CD14-positive monocyte (primary cell): ENCODE measurements at regions not wholly inside any gene's neighbourhood (a gene's known extent, or its start where the extent isn't known, plus 50 kb on each side); places are given as distances from the start of the nearest gene placed in this dataset.
A peak's percentile ranks its signal among the peaks of the same experiment; 100 is the strongest.
"Not testable (repeated sequence)": the region's sequence is repeated elsewhere in the genome, so short reads cannot be mapped to it uniquely, and the experiment has no call there.

ENCODE experiments used
- DNase-seq, 3 donors: peaks; one replicate each; pipeline ENCODE4 v3.0.0-alpha.2; 2011 to 2022
- H2AFZ ChIP-seq: 2 replicates; pipeline ENCODE4 v1.6.0; 2012; ENCODE audit warnings: mild to moderate bottlenecking, low read depth, low read length, inconsistent platforms; ENCODE audit not compliant: insufficient read depth, poor library complexity, severe bottlenecking
- H3K27ac ChIP-seq, 2 donors: 1 replicate in 1 of 2; 2 replicates in 1 of 2; pipeline ENCODE4 v1.5.1; 2012 to 2013; ENCODE audit warnings: low read length in 2 of 2, control low read depth in 1 of 2, inconsistent platforms in 1 of 2, low read depth in 1 of 2, mild to moderate bottlenecking in 1 of 2
- H3K27me3 ChIP-seq, 2 donors: one replicate each; pipeline versions ENCODE4 v1.6.0 to v1.6.1; 2011 to 2013; ENCODE audit warnings: low read length in 2 of 2; ENCODE audit not compliant: control insufficient read depth in 2 of 2, insufficient read depth in 2 of 2
- H3K36me3 ChIP-seq, 2 donors: replicated peaks in 1 of 2; 1 replicate in 1 of 2; 2 replicates in 1 of 2; pipeline versions ENCODE4 v1.5.1 to v1.6.1; 2012 to 2013; ENCODE audit warnings: low read length in 2 of 2, control low read depth in 1 of 2, inconsistent platforms in 1 of 2, mild to moderate bottlenecking in 1 of 2; ENCODE audit not compliant: insufficient read depth in 2 of 2, control insufficient read depth in 1 of 2
- H3K4me1 ChIP-seq, 2 donors: 1 replicate in 1 of 2; 2 replicates in 1 of 2; pipeline versions ENCODE4 v1.5.1 to v1.6.1; 2012 to 2013; ENCODE audit warnings: low read length in 2 of 2, control low read depth in 1 of 2, inconsistent platforms in 1 of 2, mild to moderate bottlenecking in 1 of 2, moderate library complexity in 1 of 2; ENCODE audit not compliant: insufficient read depth in 2 of 2, control insufficient read depth in 1 of 2
- H3K4me2 ChIP-seq: replicated peaks from 2 replicates; pipeline ENCODE3; 2012; ENCODE audit warnings: low read length, moderate library complexity, mild to moderate bottlenecking; ENCODE audit not compliant: poor library complexity, severe bottlenecking; ENCODE audit errors: extremely low read depth
- H3K4me3 ChIP-seq, 3 experiments: fragments of 200-600 bp in 1 of 3; sonication (generic) in 1 of 3; replicated peaks in 1 of 3; 1 replicate in 2 of 3; 2 replicates in 1 of 3; pipeline ENCODE4 v1.5.1; 2011 to 2013; ENCODE audit warnings: low read length in 3 of 3, mild to moderate bottlenecking in 3 of 3, control low read depth in 2 of 3, low read depth in 2 of 3, inconsistent platforms in 1 of 3, moderate library complexity in 1 of 3
- H3K79me2 ChIP-seq: 2 replicates; pipeline ENCODE4 v1.6.0; 2012; ENCODE audit warnings: mild to moderate bottlenecking, control low read depth, inconsistent platforms, low read length, moderate library complexity; ENCODE audit not compliant: insufficient read depth
- H3K9ac ChIP-seq: 2 replicates; pipeline ENCODE4 v1.6.0; 2017; ENCODE audit warnings: low read length, mild to moderate bottlenecking; ENCODE audit not compliant: insufficient read depth, poor library complexity, severe bottlenecking
- H3K9me3 ChIP-seq, 2 donors: replicated peaks in 1 of 2; 1 replicate in 1 of 2; 2 replicates in 1 of 2; pipeline versions ENCODE4 v1.5.1 to v1.6.1; 2012 to 2013; ENCODE audit warnings: low read length in 2 of 2, control low read depth in 1 of 2; ENCODE audit not compliant: control insufficient read depth in 1 of 2, insufficient read depth in 1 of 2
- H4K20me1 ChIP-seq: 2 replicates; pipeline ENCODE4 v1.6.0; 2012; ENCODE audit warnings: mild to moderate bottlenecking, low read length, control low read depth, moderate library complexity; ENCODE audit not compliant: insufficient read depth
- H3K27ac Mint-ChIP-seq, 7 donors: one replicate each; pipeline ENCODE4 v1.8.0; 2020; ENCODE audit warnings: mild to moderate bottlenecking in 7 of 7, mixed read lengths in 7 of 7, moderate library complexity in 6 of 7, inconsistent platforms in 2 of 7
- H3K27me3 Mint-ChIP-seq, 3 donors: one replicate each; pipeline ENCODE4 v1.8.0; 2021 to 2022; ENCODE audit warnings: low read depth in 3 of 3, mild to moderate bottlenecking in 3 of 3, mixed read lengths in 3 of 3, moderate library complexity in 3 of 3, inconsistent platforms in 1 of 3
- H3K36me3 Mint-ChIP-seq, 2 donors: one replicate each; pipeline ENCODE4 v1.8.0; 2020; ENCODE audit warnings: mixed read lengths in 2 of 2, inconsistent platforms in 1 of 2, mild to moderate bottlenecking in 1 of 2
- H3K4me1 Mint-ChIP-seq: one replicate; pipeline ENCODE4 v1.8.0; 2020; ENCODE audit warnings: mild to moderate bottlenecking, mixed read lengths
- H3K4me3 Mint-ChIP-seq, 2 donors: one replicate each; pipeline ENCODE4 v1.8.0; 2020; ENCODE audit warnings: mild to moderate bottlenecking in 2 of 2, mixed read lengths in 2 of 2, moderate library complexity in 1 of 2
- H3K9me3 Mint-ChIP-seq, 7 donors: one replicate each; pipeline ENCODE4 v1.8.0; 2020 to 2022; ENCODE audit warnings: mixed read lengths in 7 of 7, mild to moderate bottlenecking in 6 of 7, moderate library complexity in 6 of 7, inconsistent platforms in 2 of 7
- CTCF ChIP-seq: fragments of 200-600 bp; IDR thresholded peaks from one replicate; pipeline ENCODE4 v1.8.0; 2022; ENCODE audit warnings: antibody characterized with exemption, mild to moderate bottlenecking
- whole genome bisulfite sequencing: methylation state at CpG from one replicate; pipeline ENCODE4 v1.1.5; 2013; ENCODE audit warnings: missing lambda C conversion rate; ENCODE audit not compliant: insufficient coverage; 5-methylcytosine and 5-hydroxymethylcytosine counted together
- intact Hi-C, 2 donors: fragments of 100-400 bp; cut with micrococcal nuclease; formaldehyde crosslinking; loops; one replicate each; pipeline versions ENCODE4 v1.15.0 to v1.15.1; 2023

GRCh38 chr12:112686373-112686772, 105.2 kb upstream of the RPH3A start:
- Histone ChIP-seq H3K79me2 (no peaks in the 10 kb centered on the region), H4K20me1 (no peaks in the 10 kb centered on the region), H3K4me2 (no peak overlapping the region), H3K4me1 (no peaks in the 10 kb centered on the region), H3K9ac (no peak overlapping the region), H3K36me3 (no peaks in the 10 kb centered on the region), H3K27me3 (peaks cover 2 to 3% of the 10 kb centered on the region in 2 donors), H2AFZ (no peak overlapping the region), H3K27ac (no peak overlapping the region), H3K4me3 (no peak overlapping the region), H3K9me3 (no peaks in the 10 kb centered on the region)
- H3K4me1 Mint-ChIP-seq, result no peaks in the 10 kb centered on the region
- DNase-seq, result no peak
- no peak overlapping the region for H3K4me3 Mint-ChIP-seq
- H3K36me3 Mint-ChIP-seq, result no peaks in the 10 kb centered on the region
- TF ChIP-seq CTCF, result no peak
- H3K9me3 Mint-ChIP-seq, result no peaks in the 10 kb centered on the region
- WGBS, result 94% methylated on average over 2 of the region's 2 CpGs
- intact Hi-C loops, result no loop called here
- no peak overlapping the region for H3K27ac Mint-ChIP-seq
- peaks cover 1 to 13% (median 9%) of the 10 kb centered on the region in 3 donors for H3K27me3 Mint-ChIP-seq

- no peak for TF ChIP-seq CTCF
- H3K36me3 Mint-ChIP-seq, result no peaks in the 10 kb centered on the region
- Histone ChIP-seq H3K27me3 (peaks cover 0 to 3% of the 10 kb centered on the region in 2 donors), H3K27ac (no peak overlapping the region), H3K4me1 (no peaks in the 10 kb centered on the region), H3K4me2 (no peak overlapping the region), H4K20me1 (no peaks in the 10 kb centered on the region), H3K36me3 (no peaks in the 10 kb centered on the region), H3K9ac (no peak overlapping the region), H3K4me3 (no peak overlapping the region), H3K79me2 (no peaks in the 10 kb centered on the region), H2AFZ (no peak overlapping the region), H3K9me3 (no peaks in the 10 kb centered on the region)
- H3K27me3 Mint-ChIP-seq, result peaks cover 3 to 14% (median 8%) of the 10 kb centered on the region in 3 donors
- no peaks in the 10 kb centered on the region for H3K4me1 Mint-ChIP-seq
- no peak for DNase-seq
- 56% methylated on average over 2 of the region's 9 CpGs for WGBS
- peak overlapping the region in 1 of 7 donors; percentile 6 for H3K27ac Mint-ChIP-seq
- H3K4me3 Mint-ChIP-seq, result no peak overlapping the region
- intact Hi-C loops, result no loop called here
- H3K9me3 Mint-ChIP-seq, result peaks cover 0 to 6% (median 2%) of the 10 kb centered on the region in 7 donors
Measured at GRCh38 chr12:112694065-112694464, 97.5 kb upstream of the RPH3A start.

DNA sequence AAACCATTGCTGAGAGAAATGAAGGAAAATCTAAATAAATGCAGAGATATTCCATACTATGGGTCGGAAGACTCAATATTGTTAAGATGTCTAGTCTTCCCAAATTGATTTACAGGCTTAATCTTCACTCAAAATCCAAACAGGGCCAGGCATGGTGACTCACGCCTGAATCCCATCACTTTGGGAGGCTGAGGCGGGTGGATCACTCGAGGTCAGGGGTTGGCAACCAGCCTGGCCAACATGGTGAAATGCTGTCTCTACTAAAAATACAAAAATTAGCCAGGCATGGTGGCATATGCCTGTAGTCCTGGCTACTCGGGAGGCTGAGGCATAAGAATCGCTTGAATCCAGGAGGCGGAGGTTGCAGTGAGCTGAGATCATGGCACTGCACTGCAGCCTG, 94.1 kb upstream of the RPH3A start:
- DNase-seq, H3K36me3 ChIP-seq, H2AFZ ChIP-seq, H3K9ac ChIP-seq, H3K4me1 Mint-ChIP-seq, H3K4me2 ChIP-seq, H3K36me3 Mint-ChIP-seq, H4K20me1 ChIP-seq, H3K4me1 ChIP-seq, H3K9me3 Mint-ChIP-seq, H3K27ac Mint-ChIP-seq, H3K4me3 Mint-ChIP-seq, H3K27me3 ChIP-seq, intact Hi-C loops, H3K9me3 ChIP-seq, H3K4me3 ChIP-seq, H3K79me2 ChIP-seq, H3K27ac ChIP-seq: not testable (repeated sequence)
- 77% methylated on average over 4 of the region's 7 CpGs for WGBS
- peaks cover 11 to 16% (median 12%) of the 10 kb centered on the region in 3 donors for H3K27me3 Mint-ChIP-seq
